ENCODE measurements at regions not wholly inside any gene's neighbourhood (a gene's known extent, or its start where the extent isn't known, plus 50 kb on each side); places are given as distances from the start of the nearest gene placed in this dataset.
"Not testable (repeated sequence)": the region's sequence is repeated elsewhere in the genome, so short reads cannot be mapped to it uniquely, and the experiment has no call there.

- DNase-seq, result not testable (repeated sequence)
These were observed 213.7 kb upstream of the ADRA1D start for GRCh38 chr20:4462801-4463200.

GRCh38 chr20:4459081-4459480 lies 210.0 kb upstream of the ADRA1D start:
- DNase-seq, result no peak

GRCh38 chr20:4457566-4458543 lies 208.8 kb upstream of the ADRA1D start:
- no peak for DNase-seq

GRCh38 chr20:4455996-4456395 lies 206.9 kb upstream of the ADRA1D start:
- no peak for DNase-seq

GRCh38 chr20:4455301-4455701 lies 206.2 kb upstream of the ADRA1D start:
- no peak for DNase-seq

- no peak for DNase-seq
These were observed 205.0 kb upstream of the ADRA1D start for GRCh38 chr20:4454111-4454510.

- no peak for DNase-seq
These were observed 204.3 kb upstream of the ADRA1D start for GRCh38 chr20:4453359-4453758.

GRCh38 chr20:4451487-4452081 lies 202.5 kb upstream of the ADRA1D start:
- DNase-seq, result no peak

- DNase-seq, result no peak
These were observed 201.0 kb upstream of the ADRA1D start for GRCh38 chr20:4449957-4450715.

- DNase-seq, result no peak
These were observed 196.7 kb upstream of the ADRA1D start for GRCh38 chr20:4445784-4446183.

GRCh38 chr20:4445331-4445730 lies 196.2 kb upstream of the ADRA1D start:
- no peak for DNase-seq

GRCh38 chr20:4444404-4444803 lies 195.3 kb upstream of the ADRA1D start:
- no peak for DNase-seq

GRCh38 chr20:4443016-4443415 lies 193.9 kb upstream of the ADRA1D start:
- DNase-seq, result no peak

GRCh38 chr20:4441871-4442270 lies 192.8 kb upstream of the ADRA1D start:
- DNase-seq, result no peak

GRCh38 chr20:4441191-4441590 lies 192.1 kb upstream of the ADRA1D start:
- DNase-seq, result no peak

GRCh38 chr20:4439461-4439860 lies 190.4 kb upstream of the ADRA1D start:
- no peak for DNase-seq

GRCh38 chr20:4437131-4437530 lies 188.0 kb upstream of the ADRA1D start:
- no peak for DNase-seq

GRCh38 chr20:4435671-4436455 lies 186.8 kb upstream of the ADRA1D start:
- DNase-seq, result no peak

GRCh38 chr20:4435225-4435624 lies 186.1 kb upstream of the ADRA1D start:
- no peak for DNase-seq

GRCh38 chr20:4434681-4435080 lies 185.6 kb upstream of the ADRA1D start:
- DNase-seq, result no peak

- no peak for DNase-seq
These were observed 182.4 kb upstream of the ADRA1D start for GRCh38 chr20:4431446-4431845.

GRCh38 chr20:4430826-4431225 lies 181.7 kb upstream of the ADRA1D start:
- DNase-seq, result not testable (repeated sequence)

All from activated effector memory CD4-positive, alpha-beta T cell treated with anti-CD3 and anti-CD28 coated beads, Interleukin-2, amount 50 U/mL, for 16 hours (primary cell).